Endothelial cell of umbilical vein (primary cell): ENCODE measurements at regions not wholly inside any gene's neighbourhood (a gene's known extent, or its start where the extent isn't known, plus 50 kb on each side); places are given as distances from the start of the nearest gene placed in this dataset.

Experiments used
- BruUV-seq: library from RNA; stranded (reverse); fragments of 400-500 nt; replicated peaks from 2 replicates; lab custom pipeline; 2021; lab: Mats Ljungman, UMichigan
- CTCF ChIA-PET: fragments of 300-600, 350-600 bp; sonication (Branson Sonifier 250); formaldehyde crosslinking; loops from one replicate; lab custom pipeline; 2021; ENCODE audit warnings: antibody characterized with exemption, inconsistent platforms; lab: Charles Lee
- POLR2A ChIA-PET: fragments of 300-600, 350-600 bp; sonication (Branson Sonifier 250); formaldehyde crosslinking; loops from one replicate; lab custom pipeline; 2021; ENCODE audit warnings: antibody characterized with exemption, inconsistent platforms; lab: Charles Lee
- DNase-seq: peaks from one replicate; pipeline ENCODE4 v3.0.0-alpha.2; 2011; ENCODE audit warnings: low read depth, low spot score
- FAIRE-seq: peaks from 2 replicates; lab custom pipeline; 2011; peaks lifted over from hg19 to GRCh38; lab: Jason Lieb, UNC
- H2AFZ ChIP-seq: 2 replicates; pipeline ENCODE4 v1.6.0; 2012; ENCODE audit warnings: low read depth, low read length, control low read depth, inconsistent platforms
- H3K27ac ChIP-seq: 2 replicates; pipeline ENCODE4 v1.5.1; 2011; ENCODE audit warnings: low read depth, mild to moderate bottlenecking, control low read depth, low read length, moderate library complexity; ENCODE audit not compliant: insufficient read depth
- H3K27me3 ChIP-seq, 2 experiments: 2 replicates each; pipeline versions ENCODE4 v1.6.0 to v1.6.1; 2011; ENCODE audit warnings: low read length in 2 of 2, mixed read lengths in 1 of 2; ENCODE audit not compliant: control insufficient read depth in 2 of 2, insufficient read depth in 2 of 2
- H3K36me3 ChIP-seq, 2 experiments: 2 replicates in 1 of 2; 3 replicates in 1 of 2; pipeline ENCODE4 v1.5.1; 2011; ENCODE audit warnings: low read length in 2 of 2, mild to moderate bottlenecking in 1 of 2, moderate library complexity in 1 of 2; ENCODE audit not compliant: control insufficient read depth in 2 of 2, insufficient read depth in 2 of 2; ENCODE audit errors: extremely low read depth in 1 of 2
- H3K4me1 ChIP-seq: 3 replicates; pipeline ENCODE4 v1.5.1; 2011; ENCODE audit warnings: mild to moderate bottlenecking, low read length; ENCODE audit not compliant: control insufficient read depth, insufficient read depth; ENCODE audit errors: extremely low read depth
- H3K4me2 ChIP-seq: 2 replicates; pipeline ENCODE4 v1.6.1; 2011; ENCODE audit warnings: low read length, control low read depth, mixed read lengths; ENCODE audit not compliant: insufficient read depth
- H3K4me3 ChIP-seq, 3 experiments: fragments of 200-600 bp in 1 of 3; sonication (generic), shearing (Covaris generic) in 1 of 3; replicated peaks in 1 of 3; 2 replicates each; pipeline ENCODE4 v1.5.1; 2011 to 2016; ENCODE audit warnings: control low read depth in 3 of 3, low read length in 3 of 3, mild to moderate bottlenecking in 2 of 3, inconsistent platforms in 1 of 3, low read depth in 1 of 3, moderate library complexity in 1 of 3; ENCODE audit not compliant: insufficient read depth in 1 of 3
- H3K79me2 ChIP-seq: 2 replicates; pipeline ENCODE4 v1.6.0; 2012; ENCODE audit warnings: low read length, inconsistent platforms; ENCODE audit not compliant: control insufficient read depth, insufficient read depth
- H3K9ac ChIP-seq: replicated peaks from 2 replicates; pipeline ENCODE3; 2011; ENCODE audit warnings: low read length, control low read depth; ENCODE audit not compliant: insufficient read depth; ENCODE audit errors: extremely low read depth
- H3K9me1 ChIP-seq: replicated peaks from 3 replicates; pipeline ENCODE4 v1.6.0; 2011; ENCODE audit warnings: mild to moderate bottlenecking, low read length; ENCODE audit not compliant: control insufficient read depth, insufficient read depth; ENCODE audit errors: extremely low read depth
- H3K9me3 ChIP-seq: replicated peaks from 2 replicates; pipeline ENCODE4 v1.5.1; 2012; ENCODE audit warnings: low read length, inconsistent platforms; ENCODE audit not compliant: control insufficient read depth, insufficient read depth
- H4K20me1 ChIP-seq: replicated peaks from 2 replicates; pipeline ENCODE3; 2011; ENCODE audit warnings: mild to moderate bottlenecking, low read length; ENCODE audit not compliant: control insufficient read depth, insufficient read depth; ENCODE audit errors: extremely low read depth
- EZH2 ChIP-seq: IDR thresholded peaks from 2 replicates; pipeline ENCODE4 v1.6.1; 2012; ENCODE audit warnings: borderline replicate concordance, low read depth, mild to moderate bottlenecking, moderate library complexity, low read length, inconsistent platforms; ENCODE audit not compliant: severe bottlenecking
- FOS ChIP-seq: IDR thresholded peaks from 2 replicates; pipeline ENCODE4 v1.6.1; 2011; ENCODE audit warnings: mild to moderate bottlenecking, low read length, moderate library complexity, borderline replicate concordance; ENCODE audit not compliant: insufficient read depth
- GATA2 ChIP-seq: IDR thresholded peaks from 2 replicates; pipeline ENCODE4 v1.7.0; 2011; ENCODE audit warnings: low read depth, mild to moderate bottlenecking, moderate library complexity, mixed read lengths, low read length; ENCODE audit not compliant: insufficient read length, insufficient read depth
- JUN ChIP-seq: IDR thresholded peaks from 2 replicates; pipeline ENCODE4 v1.6.1; 2011; ENCODE audit warnings: borderline replicate concordance, low read depth; ENCODE audit not compliant: insufficient read length, insufficient read depth
- MYC ChIP-seq: IDR thresholded peaks from one replicate; pipeline ENCODE4 v1.6.1; 2011; ENCODE audit warnings: mild to moderate bottlenecking, low read depth, low read length
- POLR2A ChIP-seq: IDR thresholded peaks from 2 replicates; pipeline ENCODE4 v1.6.1; 2012; ENCODE audit warnings: low read depth, mild to moderate bottlenecking, control low read depth, low read length
- POLR2AphosphoS5 ChIP-seq: IDR thresholded peaks from 2 replicates; pipeline ENCODE4 v1.6.1; 2012; ENCODE audit warnings: low read depth, mild to moderate bottlenecking, control low read depth, low read length, moderate library complexity; ENCODE audit not compliant: insufficient read depth
- dilution Hi-C: fragments of 300-500 bp; cut with MboI; formaldehyde crosslinking; loops from one replicate; pipeline ENCODE4 v1.15.0; 2019; ENCODE audit warnings: low sequenced_read_pairs; ENCODE audit not compliant: extremely low pct_ligation_motif_present
- intact Hi-C: fragments of 100-400 bp; cut with micrococcal nuclease; formaldehyde crosslinking; loops from one replicate; pipeline ENCODE4 v1.10.0; 2022
- TF ChIP-seq, protein P1 (sequence below): IDR thresholded peaks from 2 replicates; pipeline ENCODE4 v1.6.1; 2011; ENCODE audit not compliant: insufficient read depth, insufficient read length
- TF ChIP-seq, protein P2 (sequence below), 2 donors: IDR thresholded peaks; 1 replicate in 1 of 2; 2 replicates in 1 of 2; pipeline ENCODE4 v1.5.1; 2011; ENCODE audit warnings: low read length in 2 of 2, mild to moderate bottlenecking in 2 of 2, moderate library complexity in 2 of 2, control low read depth in 1 of 2, inconsistent platforms in 1 of 2, low read depth in 1 of 2; ENCODE audit not compliant: insufficient read depth in 1 of 2; ENCODE audit errors: extremely low read depth in 1 of 2

DNA sequence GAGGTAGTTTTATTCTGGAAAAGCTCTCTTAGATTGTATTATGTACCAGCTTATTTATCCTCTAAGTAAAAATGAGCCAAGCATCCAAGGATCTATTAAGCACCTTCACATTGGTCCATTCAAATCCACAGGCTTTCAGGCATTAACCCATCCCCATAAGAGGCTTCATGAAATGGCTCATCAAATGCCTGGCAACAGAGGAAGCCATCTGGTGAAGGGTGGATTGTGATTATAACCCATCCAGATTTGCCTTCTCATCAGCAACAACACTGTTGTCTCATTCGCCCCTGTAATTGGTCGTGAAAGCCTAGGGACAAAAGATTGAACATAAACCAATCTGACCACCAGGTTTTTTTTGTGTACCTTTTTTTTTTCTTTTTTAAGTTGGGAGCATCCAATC is 134.3 kb upstream of the TACR1 start:
- CTCF ChIA-PET, result no interaction called here
- no peak for FAIRE-seq
- H4K20me1 ChIP-seq, result no peaks in the 10 kb centered on the region

DNA sequence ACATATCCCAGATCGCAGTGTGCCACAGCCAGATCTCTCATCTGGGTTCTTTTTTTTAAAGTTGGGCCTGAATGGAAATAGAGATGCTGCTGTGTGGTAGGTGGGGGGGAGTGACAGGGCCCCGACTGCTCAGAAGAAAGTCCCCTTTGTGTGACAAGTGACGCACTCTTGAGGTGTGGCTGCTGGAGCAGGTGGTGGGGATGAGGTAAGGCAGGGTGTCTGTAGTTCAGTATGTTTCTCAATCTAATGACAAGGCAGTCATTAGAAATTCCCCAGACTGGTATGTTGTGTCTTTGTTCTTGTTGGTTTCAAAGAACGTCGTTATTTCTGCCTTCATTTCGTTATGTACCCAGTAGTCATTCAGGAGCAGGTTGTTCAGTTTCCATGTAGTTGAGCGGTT is 128.8 kb upstream of the TACR1 start:
- ChIA-PET POLR2A (no interaction called here), CTCF (no interaction called here)
- Histone ChIP-seq H3K4me2 (no peak overlapping the region), H3K9ac (no peak overlapping the region), H3K79me2 (no peaks in the 10 kb centered on the region), H3K9me1 (no peaks in the 10 kb centered on the region), H3K36me3 (no peaks in the 10 kb centered on the region), H3K27me3 (no peaks in the 10 kb centered on the region), H2AFZ (no peak overlapping the region), H3K4me3 (no peak overlapping the region), H4K20me1 (no peaks in the 10 kb centered on the region), H3K27ac (no peak overlapping the region), H3K9me3 (no peaks in the 10 kb centered on the region), H3K4me1 (no peaks in the 10 kb centered on the region)
- no TSS peak for BruUV-seq
- intact Hi-C loops (no loop called here), dilution Hi-C loops (no loop called here)
- TF ChIP-seq GATA2 (no peak), MYC (no peak), POLR2AphosphoS5 (no peak), EZH2 (no peak), JUN (no peak), FOS (no peak), POLR2A (no peak)
- TF ChIP-seq, protein P1, sequence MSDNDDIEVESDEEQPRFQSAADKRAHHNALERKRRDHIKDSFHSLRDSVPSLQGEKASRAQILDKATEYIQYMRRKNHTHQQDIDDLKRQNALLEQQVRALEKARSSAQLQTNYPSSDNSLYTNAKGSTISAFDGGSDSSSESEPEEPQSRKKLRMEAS, result no peak
- TF ChIP-seq, protein P2, sequence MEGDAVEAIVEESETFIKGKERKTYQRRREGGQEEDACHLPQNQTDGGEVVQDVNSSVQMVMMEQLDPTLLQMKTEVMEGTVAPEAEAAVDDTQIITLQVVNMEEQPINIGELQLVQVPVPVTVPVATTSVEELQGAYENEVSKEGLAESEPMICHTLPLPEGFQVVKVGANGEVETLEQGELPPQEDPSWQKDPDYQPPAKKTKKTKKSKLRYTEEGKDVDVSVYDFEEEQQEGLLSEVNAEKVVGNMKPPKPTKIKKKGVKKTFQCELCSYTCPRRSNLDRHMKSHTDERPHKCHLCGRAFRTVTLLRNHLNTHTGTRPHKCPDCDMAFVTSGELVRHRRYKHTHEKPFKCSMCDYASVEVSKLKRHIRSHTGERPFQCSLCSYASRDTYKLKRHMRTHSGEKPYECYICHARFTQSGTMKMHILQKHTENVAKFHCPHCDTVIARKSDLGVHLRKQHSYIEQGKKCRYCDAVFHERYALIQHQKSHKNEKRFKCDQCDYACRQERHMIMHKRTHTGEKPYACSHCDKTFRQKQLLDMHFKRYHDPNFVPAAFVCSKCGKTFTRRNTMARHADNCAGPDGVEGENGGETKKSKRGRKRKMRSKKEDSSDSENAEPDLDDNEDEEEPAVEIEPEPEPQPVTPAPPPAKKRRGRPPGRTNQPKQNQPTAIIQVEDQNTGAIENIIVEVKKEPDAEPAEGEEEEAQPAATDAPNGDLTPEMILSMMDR (IDR thresholded peaks at IDR 0.05; ENCODE audit: extremely low read depth in 1 of 2, insufficient read depth in 1 of 2, low read depth in 1 of 2, low read length in 2 of 2), result no peak
- DNase-seq (no peak), FAIRE-seq (no peak)

More for the DNA sequence above, 134.3 kb upstream of the TACR1 start:
- intact Hi-C loops (no loop called here), dilution Hi-C loops (no loop called here)
- Histone ChIP-seq H3K4me1 (no peaks in the 10 kb centered on the region), H3K36me3 (no peaks in the 10 kb centered on the region), H3K4me3 (no peak overlapping the region), H3K9me1 (no peaks in the 10 kb centered on the region), H3K4me2 (no peak overlapping the region), H3K9me3 (no peaks in the 10 kb centered on the region), H2AFZ (no peak overlapping the region), H3K79me2 (no peaks in the 10 kb centered on the region), H3K9ac (no peak overlapping the region), H3K27me3 (peaks cover 0 to 2% of the 10 kb centered on the region in 2 experiments), H3K27ac (no peak overlapping the region)
- no TSS peak for BruUV-seq
- TF ChIP-seq FOS, result no peak
- TF ChIP-seq POLR2AphosphoS5, result no peak
- TF ChIP-seq, protein P1, result no peak
- no peak for TF ChIP-seq MYC
- DNase-seq, result no peak
- POLR2A ChIA-PET, result no interaction called here
